ENCODE measurements at regions not wholly inside any gene's neighbourhood (a gene's known extent, or its start where the extent isn't known, plus 50 kb on each side); places are given as distances from the start of the nearest gene placed in this dataset.

DNA sequence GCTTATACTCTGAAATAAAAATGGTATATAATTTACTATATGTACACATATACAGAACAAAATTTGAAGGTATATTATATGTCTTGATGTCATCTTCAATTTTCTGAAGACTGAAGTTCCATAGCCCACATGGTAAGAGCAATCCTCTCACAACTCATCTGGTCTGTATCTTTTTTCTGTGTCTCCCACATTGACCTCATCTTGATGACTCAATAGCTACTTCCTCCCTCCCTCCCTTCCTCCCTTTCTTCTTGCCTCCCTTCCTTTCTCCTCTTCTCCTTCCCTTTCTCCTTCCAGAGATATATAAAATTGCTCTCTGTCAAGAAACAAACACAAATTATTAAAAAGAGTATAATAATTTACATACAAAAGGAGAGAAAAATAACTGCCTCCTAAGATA, 268.5 kb downstream of the SQOR start:
- no peak overlapping the region for H3K27ac Mint-ChIP-seq
- no peaks in the 10 kb centered on the region for H3K36me3 Mint-ChIP-seq
- ATAC-seq (no peak), DNase-seq (no peak)
- CTCF ChIA-PET, result no interaction called here
- H3K4me3 Mint-ChIP-seq, result no peak overlapping the region
- no peaks in the 10 kb centered on the region for H3K9me3 Mint-ChIP-seq (ENCODE audit: low read depth)
- H3K27me3 Mint-ChIP-seq, result no peaks in the 10 kb centered on the region
- H3K4me1 Mint-ChIP-seq, result no peaks in the 10 kb centered on the region

DNA sequence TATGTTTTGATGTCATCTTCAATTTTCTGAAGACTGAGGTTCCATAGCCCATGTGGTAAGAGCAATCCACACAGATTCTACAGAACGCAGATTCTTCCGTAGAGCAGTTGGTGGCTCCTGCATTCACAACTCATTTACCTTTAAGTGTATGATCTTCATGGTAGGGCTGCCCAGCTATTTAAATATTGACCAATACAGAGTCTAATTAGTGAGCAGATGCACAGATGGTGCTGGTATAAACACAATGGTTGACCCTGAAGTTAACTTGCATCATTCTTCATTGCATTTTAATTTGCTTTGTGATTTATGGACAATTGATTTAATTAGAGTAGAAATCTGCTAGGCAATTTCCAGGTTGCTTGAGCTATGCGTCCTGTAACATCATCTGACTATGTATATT, 269.2 kb downstream of the SQOR start:
- Mint-ChIP-seq H3K9me3 (ENCODE audit: low read depth) (no peaks in the 10 kb centered on the region), H3K27me3 (no peaks in the 10 kb centered on the region), H3K27ac (no peak overlapping the region), H3K4me1 (no peaks in the 10 kb centered on the region), H3K4me3 (no peak overlapping the region), H3K36me3 (no peaks in the 10 kb centered on the region)
- CTCF ChIA-PET, result no interaction called here
- no peak for ATAC-seq
- no peak for DNase-seq

DNA sequence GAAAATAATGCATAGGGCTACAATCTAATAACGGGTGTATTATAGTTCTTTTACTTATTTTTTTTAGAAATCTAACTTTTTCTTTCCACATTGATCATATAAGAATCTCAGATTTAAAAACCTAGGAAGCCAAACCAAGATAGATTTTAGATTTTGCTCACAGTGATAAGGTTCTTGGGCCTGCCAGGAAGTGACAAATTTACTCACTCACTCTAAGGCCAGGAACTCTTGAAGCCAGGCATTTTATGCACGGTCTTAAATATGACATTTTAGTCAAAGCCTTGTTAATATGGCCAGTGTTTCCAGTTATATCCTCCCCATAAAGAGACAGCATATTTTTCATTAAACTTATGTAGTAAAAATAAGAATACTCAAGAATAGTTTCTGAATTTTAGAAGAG, 271.4 kb downstream of the SQOR start:
- Mint-ChIP-seq H3K27me3 (no peaks in the 10 kb centered on the region), H3K4me1 (no peaks in the 10 kb centered on the region), H3K9me3 (ENCODE audit: low read depth) (peaks cover 2% of the 10 kb centered on the region), H3K4me3 (no peak overlapping the region), H3K36me3 (no peaks in the 10 kb centered on the region), H3K27ac (no peak overlapping the region)
- no peak for ATAC-seq
- DNase-seq, result no peak
- CTCF ChIA-PET, result no interaction called here

DNA sequence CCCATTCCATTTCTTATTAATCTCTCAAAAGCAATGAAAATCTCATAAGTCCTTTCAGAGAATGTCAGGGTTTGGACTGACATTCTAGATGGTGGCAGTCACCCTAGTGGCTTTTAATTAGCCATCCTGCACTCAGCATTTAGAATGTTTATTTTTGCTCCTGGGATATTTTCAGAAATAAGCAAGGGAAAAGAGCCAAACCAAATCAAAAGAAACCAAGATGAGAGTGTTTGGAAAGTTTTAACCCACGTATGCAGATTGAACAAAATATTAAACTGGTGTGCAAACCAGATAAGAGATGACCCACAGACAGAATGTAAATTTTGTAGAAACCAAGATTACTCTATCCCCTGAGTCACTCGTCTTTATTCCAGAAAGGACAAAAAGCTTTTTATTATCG, 275.8 kb downstream of the SQOR start:
- no peaks in the 10 kb centered on the region for H3K4me1 Mint-ChIP-seq
- DNase-seq (no peak), ATAC-seq (no peak)
- CTCF ChIA-PET, result no interaction called here
- H3K9me3 Mint-ChIP-seq (ENCODE audit: low read depth), result peaks cover 3% of the 10 kb centered on the region
- H3K27me3 Mint-ChIP-seq, result no peaks in the 10 kb centered on the region
- H3K36me3 Mint-ChIP-seq, result no peaks in the 10 kb centered on the region
- H3K27ac Mint-ChIP-seq, result no peak overlapping the region
- no peak overlapping the region for H3K4me3 Mint-ChIP-seq

DNA sequence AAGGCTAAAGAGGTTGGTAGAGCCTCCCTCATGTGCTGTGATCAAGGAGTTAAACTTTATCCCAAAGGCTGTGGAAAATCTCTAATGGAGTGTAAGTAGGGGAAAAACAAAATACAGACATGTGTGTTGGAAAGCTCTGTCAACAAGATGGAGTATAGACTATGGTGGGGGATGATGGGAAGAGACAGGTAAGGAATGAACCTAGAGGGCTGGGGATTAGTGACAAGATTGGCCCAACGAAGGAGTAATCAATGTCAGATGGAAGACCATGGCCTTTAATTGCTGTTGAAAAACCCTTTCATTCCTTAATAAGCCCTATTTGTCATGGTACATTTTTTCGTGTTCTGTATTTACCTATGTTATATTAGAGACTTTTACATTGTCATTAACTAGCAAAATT, 278.6 kb downstream of the SQOR start:
- Mint-ChIP-seq H3K27me3 (no peaks in the 10 kb centered on the region), H3K4me3 (no peak overlapping the region), H3K9me3 (ENCODE audit: low read depth) (peaks cover 4% of the 10 kb centered on the region), H3K4me1 (no peaks in the 10 kb centered on the region), H3K36me3 (no peaks in the 10 kb centered on the region), H3K27ac (no peak overlapping the region)
- CTCF ChIA-PET, result no interaction called here
- DNase-seq (no peak), ATAC-seq (no peak)

DNA sequence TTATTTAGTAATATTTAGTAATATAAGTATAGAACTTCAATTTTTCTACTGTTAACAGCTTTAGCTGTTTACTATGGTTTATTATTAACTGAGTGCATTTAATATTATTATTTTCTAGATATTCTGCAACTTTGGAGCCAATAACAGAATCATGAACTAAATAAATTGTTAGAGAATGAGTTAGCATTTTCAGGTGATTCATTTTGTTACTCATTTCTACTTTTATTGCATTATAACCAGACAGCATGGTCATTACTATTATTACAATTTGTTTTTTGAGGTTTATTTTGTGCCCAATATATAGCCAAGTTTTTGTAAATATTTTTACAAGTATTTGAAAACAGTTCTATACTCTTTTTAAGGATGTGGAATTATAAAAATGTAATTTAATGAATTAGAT, 279.6 kb downstream of the SQOR start:
- Mint-ChIP-seq H3K4me1 (no peaks in the 10 kb centered on the region), H3K27ac (no peak overlapping the region), H3K36me3 (no peaks in the 10 kb centered on the region), H3K9me3 (ENCODE audit: low read depth) (peaks cover 3% of the 10 kb centered on the region), H3K27me3 (no peaks in the 10 kb centered on the region), H3K4me3 (no peak overlapping the region)
- CTCF ChIA-PET, result no interaction called here
- no peak for DNase-seq
- ATAC-seq, result no peak

DNA sequence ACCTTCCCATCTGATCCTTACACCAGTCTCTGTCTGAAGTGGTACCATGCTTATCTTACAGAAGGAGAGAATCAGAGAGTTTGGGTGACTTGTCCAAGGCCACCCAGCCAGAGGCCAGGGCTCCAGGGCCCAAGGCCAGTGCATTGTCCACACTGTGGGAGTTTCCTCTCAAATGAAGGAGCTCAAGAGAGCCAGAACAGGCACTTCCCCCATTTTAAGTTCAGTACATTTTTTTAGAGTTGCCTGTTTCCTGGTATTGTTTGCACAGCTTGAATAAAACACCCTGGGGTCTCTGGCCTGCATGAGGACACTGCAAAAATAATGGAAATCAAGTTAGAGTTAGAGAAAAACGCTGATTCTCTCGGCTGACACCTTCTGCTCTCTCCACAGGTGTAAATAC, 284.0 kb downstream of the SQOR start:
- DNase-seq (no peak), ATAC-seq (no peak)
- CTCF ChIA-PET, result no interaction called here
- no peak overlapping the region for H3K27ac Mint-ChIP-seq
- H3K9me3 Mint-ChIP-seq (ENCODE audit: low read depth), result peaks cover 2% of the 10 kb centered on the region
- H3K27me3 Mint-ChIP-seq, result no peaks in the 10 kb centered on the region
- H3K36me3 Mint-ChIP-seq, result no peaks in the 10 kb centered on the region
- no peak overlapping the region for H3K4me3 Mint-ChIP-seq
- H3K4me1 Mint-ChIP-seq, result no peaks in the 10 kb centered on the region

DNA sequence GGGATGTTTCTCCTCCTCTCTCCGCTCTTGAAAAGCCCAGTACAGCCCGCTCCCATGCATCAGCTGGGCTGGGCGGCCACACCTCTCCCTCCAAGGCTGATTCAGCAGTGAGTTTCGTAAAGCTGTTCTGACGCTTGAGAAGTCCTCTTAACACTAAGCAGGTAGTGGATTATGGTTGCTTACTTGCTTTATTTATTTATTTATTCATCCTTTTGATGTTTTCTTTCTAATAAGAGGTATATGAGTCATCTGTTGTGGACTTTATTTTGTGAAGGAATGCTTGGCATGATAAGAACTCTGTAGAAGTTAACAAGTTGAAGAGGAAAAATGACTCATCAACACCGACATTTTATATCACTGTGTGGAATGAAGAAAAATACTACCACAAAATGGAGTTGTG, 285.0 kb downstream of the SQOR start:
- DNase-seq (no peak), ATAC-seq (no peak)
- Mint-ChIP-seq H3K27ac (no peak overlapping the region), H3K9me3 (ENCODE audit: low read depth) (peaks cover 2% of the 10 kb centered on the region), H3K4me3 (no peak overlapping the region), H3K4me1 (no peaks in the 10 kb centered on the region), H3K36me3 (no peaks in the 10 kb centered on the region), H3K27me3 (no peaks in the 10 kb centered on the region)
- CTCF ChIA-PET, result no interaction called here

DNA sequence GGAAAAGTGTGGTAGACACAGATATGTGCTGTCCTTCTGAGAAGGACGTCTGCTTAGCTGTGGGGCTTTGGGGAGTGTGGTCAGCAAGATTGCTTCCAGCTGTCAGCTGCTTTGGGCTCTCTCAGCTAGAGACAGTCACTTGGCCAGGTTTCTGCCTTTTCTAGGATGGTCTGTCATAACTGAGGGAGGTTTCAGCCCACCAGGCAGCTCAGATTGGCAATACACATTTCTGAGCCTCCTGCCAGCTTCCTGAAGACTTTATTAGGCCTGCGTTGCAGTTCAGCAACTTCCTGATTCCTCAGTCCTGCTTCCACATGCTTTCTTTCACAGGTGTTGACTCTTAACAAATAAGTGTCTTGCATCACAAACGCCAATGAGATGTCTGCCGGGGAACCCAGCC, 286.5 kb downstream of the SQOR start:
- Mint-ChIP-seq H3K4me1 (no peaks in the 10 kb centered on the region), H3K27me3 (no peaks in the 10 kb centered on the region), H3K4me3 (no peak overlapping the region), H3K9me3 (ENCODE audit: low read depth) (no peaks in the 10 kb centered on the region), H3K27ac (no peak overlapping the region), H3K36me3 (no peaks in the 10 kb centered on the region)
- ATAC-seq, result no peak
- no peak for DNase-seq
- CTCF ChIA-PET, result no interaction called here

DNA sequence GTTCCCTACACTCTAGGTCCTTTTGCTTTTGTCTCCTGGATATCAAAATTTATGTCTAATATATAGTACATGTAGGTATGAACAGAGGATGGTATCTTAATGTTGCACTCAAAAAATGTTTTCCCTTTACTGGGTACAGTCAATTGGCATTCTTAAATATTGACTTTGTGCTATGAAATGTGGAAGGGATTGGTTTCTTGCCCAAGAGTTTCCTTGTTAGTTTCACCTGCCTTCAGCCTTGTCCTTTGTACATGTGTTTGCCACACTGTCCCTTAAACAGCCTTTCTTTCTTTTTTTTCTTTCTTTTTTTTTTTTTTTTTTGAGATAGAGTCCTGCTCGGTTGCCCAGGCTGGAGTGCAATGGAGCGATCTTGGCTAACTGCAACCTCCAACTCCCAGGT, 287.1 kb downstream of the SQOR start:
- H3K27ac Mint-ChIP-seq, result no peak overlapping the region
- ATAC-seq (no peak), DNase-seq (no peak)
- no peak overlapping the region for H3K4me3 Mint-ChIP-seq
- H3K36me3 Mint-ChIP-seq, result no peaks in the 10 kb centered on the region
- CTCF ChIA-PET, result no interaction called here
- H3K9me3 Mint-ChIP-seq (ENCODE audit: low read depth), result no peaks in the 10 kb centered on the region
- no peaks in the 10 kb centered on the region for H3K27me3 Mint-ChIP-seq
- no peaks in the 10 kb centered on the region for H3K4me1 Mint-ChIP-seq

DNA sequence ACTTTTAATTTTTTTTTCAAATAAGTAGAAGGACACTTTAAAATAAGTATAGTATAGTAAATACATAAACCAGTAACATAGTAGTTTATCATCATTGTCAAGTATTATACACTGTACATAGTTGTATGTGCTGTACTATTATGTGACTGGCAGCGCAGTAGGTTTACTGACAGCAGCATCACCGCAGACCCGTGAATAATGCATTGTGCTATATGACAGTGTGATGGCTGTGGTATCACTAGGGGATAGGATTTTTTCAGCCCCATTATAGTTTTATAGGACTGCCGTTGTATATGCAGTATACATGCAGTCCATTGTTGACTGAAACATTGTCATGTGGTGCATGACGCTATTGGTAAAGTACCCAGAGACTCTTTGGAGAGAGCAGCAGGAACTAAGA, 306.5 kb downstream of the SQOR start:
- H3K27ac Mint-ChIP-seq, result no peak overlapping the region
- H3K9me3 Mint-ChIP-seq (ENCODE audit: low read depth), result no peaks in the 10 kb centered on the region
- CTCF ChIA-PET, result no interaction called here
- H3K4me1 Mint-ChIP-seq, result no peaks in the 10 kb centered on the region
- no peaks in the 10 kb centered on the region for H3K36me3 Mint-ChIP-seq
- ATAC-seq (no peak), DNase-seq (no peak)
- no peaks in the 10 kb centered on the region for H3K27me3 Mint-ChIP-seq
- H3K4me3 Mint-ChIP-seq, result no peak overlapping the region

DNA sequence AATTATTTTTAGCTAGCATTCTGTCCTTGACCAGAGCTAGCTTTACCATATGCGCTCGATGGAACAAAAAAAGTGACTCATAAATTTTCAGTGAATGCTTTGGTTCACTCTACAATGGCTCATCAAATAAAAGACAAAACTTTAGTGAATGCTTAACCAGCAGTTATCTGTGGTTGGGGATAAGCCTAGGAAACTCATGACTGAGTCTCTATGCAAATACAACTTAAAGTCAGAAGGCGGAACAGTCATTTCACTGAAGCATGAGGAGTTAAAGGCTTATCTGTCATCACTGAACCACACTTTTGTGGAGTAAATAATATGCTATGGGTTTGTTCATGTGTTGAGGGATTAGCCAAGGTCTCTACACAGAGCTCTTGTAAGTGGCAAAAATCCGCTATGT, 308.4 kb downstream of the SQOR start:
- no peaks in the 10 kb centered on the region for H3K9me3 Mint-ChIP-seq (ENCODE audit: low read depth)
- DNase-seq (no peak), ATAC-seq (no peak)
- H3K36me3 Mint-ChIP-seq, result no peaks in the 10 kb centered on the region
- no peaks in the 10 kb centered on the region for H3K4me1 Mint-ChIP-seq
- H3K4me3 Mint-ChIP-seq, result no peak overlapping the region
- H3K27me3 Mint-ChIP-seq, result no peaks in the 10 kb centered on the region
- CTCF ChIA-PET, result no interaction called here
- no peak overlapping the region for H3K27ac Mint-ChIP-seq

DNA sequence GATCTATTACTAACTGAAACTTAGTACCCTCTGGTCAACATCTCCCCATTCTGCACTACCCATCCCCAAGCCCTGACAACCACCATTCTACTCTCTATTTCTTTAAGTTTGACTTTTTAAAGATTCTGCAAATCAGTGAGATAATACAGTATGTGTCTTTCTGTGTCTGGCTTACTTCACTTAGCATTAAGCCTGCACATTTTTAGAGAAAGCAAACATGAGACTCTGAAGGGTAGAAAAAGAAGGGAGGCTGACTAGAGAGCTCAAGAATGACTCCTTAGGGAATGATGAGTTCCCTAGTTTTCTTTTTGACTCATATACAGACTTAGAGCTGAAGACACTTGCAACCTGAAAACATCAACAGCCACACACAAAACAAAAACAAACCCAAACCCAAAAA, 311.3 kb downstream of the SQOR start:
- Mint-ChIP-seq H3K9me3 (ENCODE audit: low read depth) (no peaks in the 10 kb centered on the region), H3K4me1 (no peaks in the 10 kb centered on the region), H3K27me3 (no peaks in the 10 kb centered on the region), H3K4me3 (no peak overlapping the region), H3K27ac (no peak overlapping the region), H3K36me3 (no peaks in the 10 kb centered on the region)
- CTCF ChIA-PET, result no interaction called here
- DNase-seq (no peak), ATAC-seq (no peak)

DNA sequence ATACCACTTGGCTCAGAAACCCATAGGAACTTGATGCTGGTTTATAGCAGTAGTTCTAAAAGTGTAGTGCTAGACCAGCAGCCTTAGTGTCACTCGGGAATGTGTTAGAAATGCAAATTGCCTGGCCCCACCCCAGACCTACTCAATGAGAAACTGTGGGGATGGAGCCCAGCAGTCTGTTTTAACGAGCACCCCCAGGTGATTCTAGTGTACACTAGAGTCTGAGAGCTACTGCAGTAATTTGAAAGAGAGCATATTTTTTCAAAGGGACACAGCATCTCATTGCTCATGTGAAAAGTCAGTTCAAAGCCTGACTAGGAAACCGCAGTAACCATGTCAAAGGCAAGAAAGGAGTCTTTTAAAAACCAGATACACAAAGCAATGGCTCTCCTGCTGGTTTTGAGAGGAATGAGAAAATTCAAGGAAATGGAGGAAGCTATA, 313.4 kb downstream of the SQOR start:
- DNase-seq (no peak), ATAC-seq (no peak)
- H3K27me3 Mint-ChIP-seq, result no peaks in the 10 kb centered on the region
- CTCF ChIA-PET, result no interaction called here
- no peak overlapping the region for H3K27ac Mint-ChIP-seq
- H3K4me3 Mint-ChIP-seq, result no peak overlapping the region
- no peaks in the 10 kb centered on the region for H3K36me3 Mint-ChIP-seq
- no peaks in the 10 kb centered on the region for H3K9me3 Mint-ChIP-seq (ENCODE audit: low read depth)
- no peaks in the 10 kb centered on the region for H3K4me1 Mint-ChIP-seq

DNA sequence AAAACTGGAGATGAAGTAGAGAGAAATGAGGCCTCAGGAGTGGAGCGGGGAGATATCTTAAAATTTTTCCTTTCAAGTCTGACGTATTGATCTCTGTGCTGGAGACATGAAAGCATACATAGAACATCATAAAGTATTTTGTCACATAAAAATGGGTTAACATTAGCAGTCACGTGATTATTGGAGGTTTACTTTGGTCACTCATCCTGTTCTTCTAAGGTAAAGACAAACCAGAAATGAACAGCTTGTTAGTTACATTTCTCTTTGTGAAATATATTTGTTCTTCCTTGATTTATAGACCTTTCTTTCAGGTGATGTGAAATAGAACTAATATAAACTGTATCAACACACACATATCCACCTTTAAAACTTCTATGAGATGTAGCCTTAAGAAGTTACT, 324.1 kb downstream of the SQOR start:
- Mint-ChIP-seq H3K36me3 (no peaks in the 10 kb centered on the region), H3K4me1 (no peaks in the 10 kb centered on the region), H3K27me3 (no peaks in the 10 kb centered on the region), H3K9me3 (ENCODE audit: low read depth) (peaks cover 8% of the 10 kb centered on the region), H3K4me3 (no peak overlapping the region), H3K27ac (no peak overlapping the region)
- CTCF ChIA-PET, result no interaction called here
- no peak for ATAC-seq
- no peak for DNase-seq

Data from activated CD8-positive, alpha-beta memory T cell treated with anti-CD3 and anti-CD28 coated beads, Interleukin-2, amount 10 ng/mL, durations not matched to agents 7 days and 5 days (primary cell).